Smooth muscle cell (in vitro differentiated cells): ENCODE measurements at regions not wholly inside any gene's neighbourhood (a gene's known extent, or its start where the extent isn't known, plus 50 kb on each side); places are given as distances from the start of the nearest gene placed in this dataset.

Experiments
- DNase-seq: peaks from one replicate; lab custom pipeline; 2025; ENCODE audit not compliant: unreplicated experiment; lab: John Stamatoyannopoulos, UW
- H2AFZ ChIP-seq: fragments of 200-600 bp; sonication (generic); 2 replicates; pipeline ENCODE4 v1.6.0; 2016; ENCODE audit warnings: antibody characterized with exemption, low read depth, mild to moderate bottlenecking
- H3F3A ChIP-seq: fragments of 200-600 bp; sonication (generic); 2 replicates; pipeline ENCODE4 v1.6.0; 2017; ENCODE audit warnings: antibody characterized with exemption, low read depth
- H3K27ac ChIP-seq: fragments of 200-600 bp; sonication (generic); 2 replicates; pipeline ENCODE4 v1.5.1; 2016; ENCODE audit warnings: low read depth, mild to moderate bottlenecking
- H3K27me3 ChIP-seq: fragments of 200-600 bp; sonication (generic); 2 replicates; pipeline ENCODE4 v1.6.1; 2016; ENCODE audit warnings: low read depth, mild to moderate bottlenecking
- H3K36me3 ChIP-seq: fragments of 200-600 bp; sonication (generic); 2 replicates; pipeline ENCODE4 v1.5.1; 2016; ENCODE audit warnings: low read depth
- H3K4me1 ChIP-seq: fragments of 200-600 bp; sonication (generic); 2 replicates; pipeline ENCODE4 v1.5.1; 2016; ENCODE audit warnings: low read depth
- H3K4me2 ChIP-seq: fragments of 200-600 bp; sonication (generic); 2 replicates; pipeline ENCODE4 v1.6.0; 2016; ENCODE audit warnings: mild to moderate bottlenecking
- H3K4me3 ChIP-seq: fragments of 200-600 bp; sonication (generic); 2 replicates; pipeline ENCODE4 v1.5.1; 2016; ENCODE audit warnings: mild to moderate bottlenecking
- H3K79me2 ChIP-seq: fragments of 200-600 bp; sonication (generic); 2 replicates; pipeline ENCODE4 v1.6.0; 2016; ENCODE audit warnings: low read depth, mild to moderate bottlenecking
- H3K9ac ChIP-seq: fragments of 200-600 bp; sonication (generic); 2 replicates; pipeline ENCODE4 v1.6.0; 2016; ENCODE audit warnings: low read depth
- H3K9me3 ChIP-seq: fragments of 200-600 bp; sonication (generic); replicated peaks from 2 replicates; pipeline ENCODE4 v1.5.1; 2016; ENCODE audit warnings: low read depth
- H4K20me1 ChIP-seq: fragments of 200-600 bp; sonication (generic); 2 replicates; pipeline ENCODE4 v1.6.0; 2016; ENCODE audit warnings: low read depth
- CTCF ChIP-seq: fragments of 200-600 bp; sonication (generic); IDR thresholded peaks from 2 replicates; pipeline ENCODE4 v1.5.1; 2017; ENCODE audit warnings: borderline replicate concordance, mild to moderate bottlenecking, antibody characterized with exemption; ENCODE audit not compliant: insufficient read depth, poor library complexity, severe bottlenecking
- WGBS: methylation state at CpG from one replicate; pipeline ENCODE4 v1.1.7; 2016; ENCODE audit warnings: low lambda C conversion rate; 5-methylcytosine and 5-hydroxymethylcytosine counted together

GRCh38 chr18:47480166-47480565 is 228.7 kb upstream of the SKOR2 start:
- Histone ChIP-seq H3K9ac (no peak overlapping the region), H3K9me3 (no peaks in the 10 kb centered on the region), H3K4me3 (no peak overlapping the region), H4K20me1 (no peaks in the 10 kb centered on the region), H3K27ac (no peak overlapping the region), H3K4me2 (no peak overlapping the region), H3K79me2 (no peaks in the 10 kb centered on the region), H3K27me3 (peaks cover 70% of the 10 kb centered on the region), H2AFZ (no peak overlapping the region), H3F3A (no peaks in the 10 kb centered on the region), H3K36me3 (no peaks in the 10 kb centered on the region), H3K4me1 (no peaks in the 10 kb centered on the region)
- no peak for DNase-seq
- no peak for TF ChIP-seq CTCF
- 84% methylated on average over 4 of the region's 4 CpGs for WGBS

DNA sequence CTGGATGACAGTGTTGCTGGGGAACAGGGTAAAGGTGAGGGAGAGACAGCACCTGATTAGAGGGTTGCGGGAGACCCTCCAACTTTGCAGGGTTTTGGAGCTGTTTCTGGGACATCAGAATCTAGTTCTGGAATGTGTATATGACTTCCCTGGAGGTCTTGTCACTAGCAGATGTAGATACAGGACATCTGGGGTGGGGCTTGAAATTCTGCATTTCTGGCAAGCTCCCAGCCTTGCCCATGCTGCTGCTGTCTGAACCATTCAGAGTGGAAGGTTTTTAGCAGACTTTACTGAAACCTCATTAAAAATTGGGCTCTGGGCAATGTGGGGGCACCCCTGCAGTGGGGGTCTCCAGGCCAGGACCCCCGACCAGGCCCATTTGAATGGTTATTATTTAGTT is 220.3 kb upstream of the SKOR2 start:
- H3K36me3 ChIP-seq = no peaks in the 10 kb centered on the region
- H3K4me1 ChIP-seq = no peaks in the 10 kb centered on the region
- no peaks in the 10 kb centered on the region for H3K79me2 ChIP-seq
- no peaks in the 10 kb centered on the region for H3F3A ChIP-seq
- no peak for TF ChIP-seq CTCF
- H3K9me3 ChIP-seq = no peaks in the 10 kb centered on the region
- H3K4me2 ChIP-seq = no peak overlapping the region
- DNase-seq = no peak
- H3K27me3 ChIP-seq = peaks cover 48% of the 10 kb centered on the region
- no peak overlapping the region for H3K9ac ChIP-seq
- no peak overlapping the region for H2AFZ ChIP-seq
- 88% methylated on average over 2 of the region's 2 CpGs for WGBS
- no peak overlapping the region for H3K4me3 ChIP-seq
- H3K27ac ChIP-seq = no peak overlapping the region
- H4K20me1 ChIP-seq = no peaks in the 10 kb centered on the region

DNA sequence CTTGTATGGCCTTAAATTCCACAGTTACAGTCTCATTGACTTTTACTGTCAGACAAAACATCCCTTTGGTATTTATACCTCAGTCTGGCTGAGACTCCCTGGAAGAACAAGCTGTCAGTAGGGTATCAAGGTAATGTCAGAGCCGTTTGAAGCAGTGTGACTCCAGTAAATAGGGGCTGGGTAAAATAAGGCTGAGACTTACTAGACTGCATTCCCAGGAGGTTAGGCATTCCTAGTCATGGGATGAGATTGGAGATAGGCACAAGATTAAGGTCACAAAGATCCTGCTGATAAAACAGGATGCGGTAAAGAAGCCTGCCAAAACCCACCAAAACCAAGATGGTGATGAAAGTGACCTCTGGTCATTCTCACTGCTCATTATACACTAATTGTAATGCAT is 219.5 kb upstream of the SKOR2 start:
- 45% methylated on average over 2 of the region's 2 CpGs for WGBS
- H3K4me1 ChIP-seq = no peaks in the 10 kb centered on the region
- peaks cover 47% of the 10 kb centered on the region for H3K27me3 ChIP-seq
- no peaks in the 10 kb centered on the region for H3F3A ChIP-seq
- no peaks in the 10 kb centered on the region for H3K79me2 ChIP-seq
- H3K9ac ChIP-seq = no peak overlapping the region
- H2AFZ ChIP-seq = no peak overlapping the region
- H3K4me3 ChIP-seq = no peak overlapping the region
- no peak for TF ChIP-seq CTCF
- no peaks in the 10 kb centered on the region for H4K20me1 ChIP-seq
- no peak for DNase-seq
- H3K4me2 ChIP-seq = no peak overlapping the region
- no peaks in the 10 kb centered on the region for H3K9me3 ChIP-seq
- no peaks in the 10 kb centered on the region for H3K36me3 ChIP-seq
- H3K27ac ChIP-seq = no peak overlapping the region

DNA sequence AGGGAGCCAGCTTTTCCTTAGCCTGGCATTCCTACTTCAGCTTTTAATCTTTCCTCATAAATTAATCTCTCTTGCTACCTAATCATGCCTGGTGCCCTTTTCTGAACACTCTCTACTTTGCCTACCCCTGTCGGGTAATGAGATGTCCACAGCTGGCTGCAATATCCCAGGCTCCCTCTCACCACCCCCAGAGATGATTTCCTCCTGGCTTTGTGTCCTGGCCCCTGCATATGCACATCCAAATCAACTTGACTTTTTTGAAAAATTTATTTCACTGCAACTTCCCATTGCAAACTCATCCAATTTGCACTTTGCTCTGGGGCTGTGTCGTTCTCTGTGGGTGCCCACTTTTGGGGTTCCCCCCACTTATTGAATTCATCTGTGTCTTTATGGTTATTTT is 218.1 kb upstream of the SKOR2 start:
- no peak for TF ChIP-seq CTCF
- no peaks in the 10 kb centered on the region for H4K20me1 ChIP-seq
- H3K27me3 ChIP-seq = peaks cover 36% of the 10 kb centered on the region
- H3K4me3 ChIP-seq = no peak overlapping the region
- H3K9ac ChIP-seq = no peak overlapping the region
- H3K79me2 ChIP-seq = no peaks in the 10 kb centered on the region
- no peaks in the 10 kb centered on the region for H3K36me3 ChIP-seq
- 81% methylated on average over 2 of the region's 2 CpGs for WGBS
- DNase-seq = no peak
- no peaks in the 10 kb centered on the region for H3K9me3 ChIP-seq
- H3K27ac ChIP-seq = no peak overlapping the region
- H3F3A ChIP-seq = no peaks in the 10 kb centered on the region
- no peak overlapping the region for H2AFZ ChIP-seq
- H3K4me1 ChIP-seq = no peaks in the 10 kb centered on the region
- no peak overlapping the region for H3K4me2 ChIP-seq
